Stomach smooth muscle (tissue), 2 donors: ENCODE measurements at regions not wholly inside any gene's neighbourhood (a gene's known extent, or its start where the extent isn't known, plus 50 kb on each side); places are given as distances from the start of the nearest gene placed in this dataset.

Source experiments
- H3K27ac ChIP-seq: one replicate; pipeline ENCODE4 v1.7.0; 2013; ENCODE audit warnings: mild to moderate bottlenecking, low read length, inconsistent platforms
- H3K27me3 ChIP-seq, 2 donors: one replicate each; pipeline ENCODE4 v1.7.0; 2013; ENCODE audit warnings: low read length in 2 of 2; ENCODE audit not compliant: insufficient read depth in 2 of 2, control insufficient read depth in 1 of 2
- H3K36me3 ChIP-seq, 2 donors: one replicate each; pipeline ENCODE4 v1.7.0; 2013; ENCODE audit warnings: low read length in 2 of 2; ENCODE audit not compliant: control insufficient read depth in 2 of 2, insufficient read depth in 2 of 2
- H3K4me1 ChIP-seq: one replicate; pipeline ENCODE4 v1.7.0; 2013; ENCODE audit warnings: low read length; ENCODE audit not compliant: control insufficient read depth, insufficient read depth
- H3K4me3 ChIP-seq, 2 donors: one replicate each; pipeline ENCODE4 v1.7.0; 2013; ENCODE audit warnings: low read length in 2 of 2
- H3K9ac ChIP-seq, 2 donors: one replicate each; pipeline ENCODE4 v1.7.0; 2013; ENCODE audit warnings: low read length in 2 of 2, mild to moderate bottlenecking in 1 of 2
- H3K9me3 ChIP-seq, 2 donors: one replicate each; pipeline ENCODE4 v1.7.0; 2013; ENCODE audit warnings: low read length in 2 of 2; ENCODE audit not compliant: control insufficient read depth in 2 of 2
- donor health status: healthy.
- donor health status: Pancreatic carcinoma.

GRCh38 chr19:5273782-5274181 lies 66.8 kb downstream of the PTPRS start:
- Histone ChIP-seq H3K9ac (no peak overlapping the region), H3K9me3 (no peaks in the 10 kb centered on the region), H3K36me3 (peaks cover 18 to 26% of the 10 kb centered on the region in 2 donors), H3K27me3 (no peaks in the 10 kb centered on the region), H3K27ac (no peak overlapping the region), H3K4me1 (no peaks in the 10 kb centered on the region), H3K4me3 (no peak overlapping the region)

- no peak overlapping the region for H3K4me3 ChIP-seq
- no peaks in the 10 kb centered on the region for H3K9me3 ChIP-seq
- no peak overlapping the region for H3K27ac ChIP-seq
- H3K9ac ChIP-seq, result no peak overlapping the region
- no peaks in the 10 kb centered on the region for H3K27me3 ChIP-seq
- H3K36me3 ChIP-seq, result peaks cover 18 to 26% of the 10 kb centered on the region in 2 donors
- H3K4me1 ChIP-seq, result no peaks in the 10 kb centered on the region
Measured at GRCh38 chr19:5271145-5271544, 69.5 kb downstream of the PTPRS start.

GRCh38 chr19:5269926-5270325 lies 70.7 kb downstream of the PTPRS start:
- no peaks in the 10 kb centered on the region for H3K27me3 ChIP-seq
- H3K27ac ChIP-seq, result no peak overlapping the region
- H3K4me1 ChIP-seq, result no peaks in the 10 kb centered on the region
- H3K9ac ChIP-seq, result no peak overlapping the region
- no peak overlapping the region for H3K4me3 ChIP-seq
- peaks cover 18 to 22% of the 10 kb centered on the region in 2 donors for H3K36me3 ChIP-seq
- no peaks in the 10 kb centered on the region for H3K9me3 ChIP-seq

GRCh38 chr19:5269279-5269678 lies 71.3 kb downstream of the PTPRS start:
- no peaks in the 10 kb centered on the region for H3K27me3 ChIP-seq
- no peak overlapping the region for H3K27ac ChIP-seq
- H3K9me3 ChIP-seq, result no peaks in the 10 kb centered on the region
- H3K36me3 ChIP-seq, result peaks cover 23 to 27% of the 10 kb centered on the region in 2 donors
- no peak overlapping the region for H3K9ac ChIP-seq
- H3K4me3 ChIP-seq, result no peak overlapping the region
- H3K4me1 ChIP-seq, result no peaks in the 10 kb centered on the region

GRCh38 chr19:5268801-5269200 lies 71.8 kb downstream of the PTPRS start:
- Histone ChIP-seq H3K9ac (no peak overlapping the region), H3K4me3 (no peak overlapping the region), H3K36me3 (peaks cover 25 to 27% of the 10 kb centered on the region in 2 donors), H3K27ac (no peak overlapping the region), H3K9me3 (no peaks in the 10 kb centered on the region), H3K4me1 (no peaks in the 10 kb centered on the region), H3K27me3 (no peaks in the 10 kb centered on the region)

GRCh38 chr19:5265260-5265659 lies 75.4 kb downstream of the PTPRS start:
- Histone ChIP-seq H3K36me3 (peaks cover 16 to 26% of the 10 kb centered on the region in 2 donors), H3K9me3 (no peaks in the 10 kb centered on the region), H3K27ac (no peak overlapping the region), H3K27me3 (no peaks in the 10 kb centered on the region), H3K4me1 (no peaks in the 10 kb centered on the region), H3K4me3 (no peak overlapping the region), H3K9ac (no peak overlapping the region)

GRCh38 chr19:5264453-5264852 lies 76.2 kb downstream of the PTPRS start:
- Histone ChIP-seq H3K4me1 (no peaks in the 10 kb centered on the region), H3K36me3 (peaks cover 19 to 30% of the 10 kb centered on the region in 2 donors), H3K27me3 (no peaks in the 10 kb centered on the region), H3K9ac (no peak overlapping the region), H3K27ac (no peak overlapping the region), H3K4me3 (no peak overlapping the region), H3K9me3 (no peaks in the 10 kb centered on the region)

GRCh38 chr19:5263615-5264014 lies 77.0 kb downstream of the PTPRS start:
- Histone ChIP-seq H3K27ac (no peak overlapping the region), H3K36me3 (peaks cover 20 to 30% of the 10 kb centered on the region in 2 donors), H3K9ac (no peak overlapping the region), H3K27me3 (no peaks in the 10 kb centered on the region), H3K4me3 (no peak overlapping the region), H3K4me1 (no peaks in the 10 kb centered on the region), H3K9me3 (no peaks in the 10 kb centered on the region)

- Histone ChIP-seq H3K27ac (no peak overlapping the region), H3K4me3 (no peak overlapping the region), H3K36me3 (peaks cover 27 to 36% of the 10 kb centered on the region in 2 donors), H3K9ac (no peak overlapping the region), H3K9me3 (no peaks in the 10 kb centered on the region), H3K27me3 (no peaks in the 10 kb centered on the region), H3K4me1 (no peaks in the 10 kb centered on the region)
Measured at GRCh38 chr19:5262721-5263120, 77.9 kb downstream of the PTPRS start.

- Histone ChIP-seq H3K4me1 (no peaks in the 10 kb centered on the region), H3K9me3 (peaks cover 0 to 7% of the 10 kb centered on the region in 2 donors), H3K27ac (no peak overlapping the region), H3K36me3 (peaks cover 35 to 43% of the 10 kb centered on the region in 2 donors), H3K9ac (no peak overlapping the region), H3K27me3 (no peaks in the 10 kb centered on the region), H3K4me3 (no peak overlapping the region)
Measured at GRCh38 chr19:5261156-5261890, 79.3 kb downstream of the PTPRS start.

GRCh38 chr19:5260381-5260967 lies 80.1 kb downstream of the PTPRS start:
- peaks cover 42 to 47% of the 10 kb centered on the region in 2 donors for H3K36me3 ChIP-seq
- H3K4me3 ChIP-seq, result no peak overlapping the region
- no peak overlapping the region for H3K9ac ChIP-seq
- no peaks in the 10 kb centered on the region for H3K27me3 ChIP-seq
- H3K27ac ChIP-seq, result no peak overlapping the region
- no peaks in the 10 kb centered on the region for H3K4me1 ChIP-seq
- peaks cover 0 to 14% of the 10 kb centered on the region in 2 donors for H3K9me3 ChIP-seq
